ENCODE measurements at regions not wholly inside any gene's neighbourhood (a gene's known extent, or its start where the extent isn't known, plus 50 kb on each side); places are given as distances from the start of the nearest gene placed in this dataset.

DNA sequence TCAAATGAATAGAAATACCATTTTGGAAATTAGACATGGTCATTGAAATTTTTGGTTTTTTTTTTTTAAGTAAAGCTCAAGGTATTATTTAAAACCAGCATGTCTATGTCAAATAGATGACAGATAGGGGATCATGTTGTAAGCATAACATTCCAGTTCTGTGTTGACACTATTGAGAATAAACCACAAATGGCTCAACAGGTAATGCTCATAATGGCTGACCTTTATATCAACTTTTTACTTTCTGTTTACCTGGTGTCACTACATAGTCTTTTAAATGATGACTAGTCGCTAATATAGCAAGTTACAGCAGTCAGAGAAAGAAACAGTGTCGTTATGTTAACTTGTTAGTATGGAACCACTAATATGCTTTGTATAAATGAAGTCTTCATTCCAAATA, 616.0 kb downstream of the GATA3 start:
- TF ChIP-seq, protein P1, sequence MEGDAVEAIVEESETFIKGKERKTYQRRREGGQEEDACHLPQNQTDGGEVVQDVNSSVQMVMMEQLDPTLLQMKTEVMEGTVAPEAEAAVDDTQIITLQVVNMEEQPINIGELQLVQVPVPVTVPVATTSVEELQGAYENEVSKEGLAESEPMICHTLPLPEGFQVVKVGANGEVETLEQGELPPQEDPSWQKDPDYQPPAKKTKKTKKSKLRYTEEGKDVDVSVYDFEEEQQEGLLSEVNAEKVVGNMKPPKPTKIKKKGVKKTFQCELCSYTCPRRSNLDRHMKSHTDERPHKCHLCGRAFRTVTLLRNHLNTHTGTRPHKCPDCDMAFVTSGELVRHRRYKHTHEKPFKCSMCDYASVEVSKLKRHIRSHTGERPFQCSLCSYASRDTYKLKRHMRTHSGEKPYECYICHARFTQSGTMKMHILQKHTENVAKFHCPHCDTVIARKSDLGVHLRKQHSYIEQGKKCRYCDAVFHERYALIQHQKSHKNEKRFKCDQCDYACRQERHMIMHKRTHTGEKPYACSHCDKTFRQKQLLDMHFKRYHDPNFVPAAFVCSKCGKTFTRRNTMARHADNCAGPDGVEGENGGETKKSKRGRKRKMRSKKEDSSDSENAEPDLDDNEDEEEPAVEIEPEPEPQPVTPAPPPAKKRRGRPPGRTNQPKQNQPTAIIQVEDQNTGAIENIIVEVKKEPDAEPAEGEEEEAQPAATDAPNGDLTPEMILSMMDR (IDR thresholded peaks at IDR 0.05): no peak
- TF ChIP-seq POLR2AphosphoS5 (IDR thresholded peaks at IDR 0.05) (no peak), POLR2A (IDR thresholded peaks at IDR 0.05) (no peak)
